Transverse colon (tissue), 3 donors: ENCODE measurements at regions not wholly inside any gene's neighbourhood (a gene's known extent, or its start where the extent isn't known, plus 50 kb on each side); places are given as distances from the start of the nearest gene placed in this dataset.

Experiments
- CTCF ChIP-seq, 5 experiments: fragments of 200-600 bp in 3 of 5; fragments of 450-650 bp in 2 of 5; sonication (generic) in 3 of 5; IDR thresholded peaks; 1 replicate in 2 of 5; 2 replicates in 3 of 5; pipeline ENCODE4 v1.5.1; 2016 to 2017; ENCODE audit warnings: antibody characterized with exemption in 5 of 5, inconsistent platforms in 3 of 5, mild to moderate bottlenecking in 2 of 5, moderate library complexity in 1 of 5
- POLR2A ChIP-seq: fragments of 450-650 bp; IDR thresholded peaks from one replicate; pipeline ENCODE4 v1.6.1; 2016; ENCODE audit warnings: antibody characterized with exemption, mild to moderate bottlenecking, moderate library complexity

- TF ChIP-seq POLR2A (no peak), CTCF (IDR thresholded peaks at IDR 0.05) (no peak)
Measured at GRCh38 chr3:35241236-35241635, 398.1 kb upstream of the ARPP21 start.
